PC-3 (cell line): ENCODE measurements at regions not wholly inside any gene's neighbourhood (a gene's known extent, or its start where the extent isn't known, plus 50 kb on each side); places are given as distances from the start of the nearest gene placed in this dataset.
A peak's percentile ranks its signal among the peaks of the same experiment; 100 is the strongest.

Experiments
- ATAC-seq: fragments of 200-7000 bp; cut with Tn5 transposase; 2 replicates; pipeline ENCODE4 v1.9.1; 2020; ENCODE audit warnings: mild to moderate bottlenecking, moderate library complexity
- BruUV-seq: library from RNA; stranded (reverse); fragments of 400-500 nt; replicated peaks from 2 replicates; lab custom pipeline; 2021; lab: Mats Ljungman, UMichigan
- CTCF ChIA-PET: fragments of 300-600 bp; sonication (Branson Sonifier 250); formaldehyde crosslinking; loops from one replicate; lab custom pipeline; 2022; ENCODE audit warnings: antibody characterized with exemption; lab: Charles Lee
- POLR2A ChIA-PET: fragments of 300-600 bp; sonication (Branson Sonifier 250); formaldehyde crosslinking; loops from one replicate; lab custom pipeline; 2022; ENCODE audit warnings: antibody characterized with exemption; ENCODE audit not compliant: unreplicated experiment; lab: Charles Lee
- DNase-seq: peaks from one replicate; pipeline ENCODE4 v3.0.0-alpha.2; 2015
- H2AFZ ChIP-seq: fragments of 300-600 bp; sonication (generic); 2 replicates; pipeline ENCODE4 v1.6.0; 2016; ENCODE audit warnings: antibody characterized with exemption, low read length
- H3F3A ChIP-seq: fragments of 300-600 bp; sonication (generic); one replicate; pipeline ENCODE4 v1.6.0; 2017; ENCODE audit warnings: antibody characterized with exemption, low read length, control low read depth, mild to moderate bottlenecking; ENCODE audit not compliant: unreplicated experiment
- H3K27ac ChIP-seq: fragments of 300-600 bp; sonication (generic); 2 replicates; pipeline ENCODE4 v1.5.1; 2016; ENCODE audit warnings: mild to moderate bottlenecking, low read length
- H3K27me3 ChIP-seq: fragments of 300-600 bp; sonication (generic); 2 replicates; pipeline ENCODE4 v1.6.1; 2016; ENCODE audit warnings: low read length, mixed read lengths
- H3K36me3 ChIP-seq: fragments of 300-600 bp; sonication (generic); 2 replicates; pipeline ENCODE4 v1.6.1; 2016; ENCODE audit warnings: low read depth, mixed run types, low read length, mixed read lengths
- H3K4me1 ChIP-seq: fragments of 300-600 bp; sonication (generic); 2 replicates; pipeline ENCODE4 v1.5.1; 2016; ENCODE audit warnings: low read length; ENCODE audit not compliant: insufficient read depth
- H3K4me2 ChIP-seq: fragments of 300-600 bp; sonication (generic); 2 replicates; pipeline ENCODE4 v1.6.0; 2016; ENCODE audit warnings: low read length
- H3K4me3 ChIP-seq: fragments of 300-600 bp; sonication (generic); 2 replicates; pipeline ENCODE4 v1.5.1; 2016; ENCODE audit warnings: mild to moderate bottlenecking, low read length, mixed read lengths
- H3K79me2 ChIP-seq: fragments of 300-600 bp; sonication (generic); 2 replicates; pipeline ENCODE4 v1.6.1; 2017; ENCODE audit warnings: low read length, mixed read lengths
- H3K9ac ChIP-seq: fragments of 300-600 bp; sonication (generic); 2 replicates; pipeline ENCODE4 v1.6.0; 2016; ENCODE audit warnings: mild to moderate bottlenecking, low read length
- H3K9me2 ChIP-seq: fragments of 300-600 bp; sonication (generic); replicated peaks from 2 replicates; pipeline ENCODE4 v1.6.1; 2016; ENCODE audit warnings: mixed run types, low read length, mixed read lengths
- H3K9me3 ChIP-seq: fragments of 300-600 bp; sonication (generic); 2 replicates; pipeline ENCODE4 v1.6.1; 2016; ENCODE audit warnings: low read length, mixed read lengths
- H4K20me1 ChIP-seq: fragments of 300-600 bp; sonication (generic); 2 replicates; pipeline ENCODE4 v1.6.1; 2016; ENCODE audit warnings: low read length, mixed read lengths
- CTCF ChIP-seq: fragments of 300-600 bp; sonication (generic); conservative IDR thresholded peaks from 2 replicates; pipeline ENCODE4 v1.5.1; 2017; ENCODE audit warnings: antibody characterized with exemption, low read depth, mild to moderate bottlenecking, low read length
- EZH2 ChIP-seq: fragments of 300-600 bp; sonication (generic); IDR thresholded peaks from one replicate; pipeline ENCODE4 v1.6.1; 2017; ENCODE audit warnings: antibody characterized with exemption, mild to moderate bottlenecking, low read length; ENCODE audit not compliant: unreplicated experiment
- EZH2phosphoT487 ChIP-seq: fragments of 300-600 bp; sonication (generic); IDR thresholded peaks from 2 replicates; pipeline ENCODE4 v1.6.1; 2018; ENCODE audit warnings: mild to moderate bottlenecking, antibody characterized with exemption, low read length, borderline replicate concordance
- intact Hi-C: fragments of 100-400 bp; cut with micrococcal nuclease; formaldehyde crosslinking; loops from 2 replicates; pipeline ENCODE4 v1.9.0; 2023

- Histone ChIP-seq H3F3A (no peaks in the 10 kb centered on the region), H2AFZ (peak overlapping the region; percentile 31; the same call in 1 of the 2 replicates), H3K27me3 (0 out of 2 replicates have a peak, but pooled peaks cover 4% of the 10 kb centered on the region), H3K27ac (no peak overlapping the region), H4K20me1 (no peaks in the 10 kb centered on the region), H3K79me2 (no peaks in the 10 kb centered on the region), H3K4me2 (no peak overlapping the region), H3K36me3 (no peaks in the 10 kb centered on the region), H3K4me1 (no peaks in the 10 kb centered on the region), H3K9me3 (no peaks in the 10 kb centered on the region), H3K4me3 (no peak overlapping the region), H3K9ac (no peak overlapping the region), H3K9me2 (no peaks in the 10 kb centered on the region)
- no TSS peak for BruUV-seq
- TF ChIP-seq EZH2, result no peak
- TF ChIP-seq CTCF, result no peak
- no peak for TF ChIP-seq EZH2phosphoT487
- DNase-seq, result no peak
- CTCF ChIA-PET, result no interaction called here
- POLR2A ChIA-PET, result no interaction called here
- intact Hi-C loops, result no loop called here
- no peak for ATAC-seq
These were observed 148.4 kb upstream of the FAM20A start for GRCh38 chr17:68749349-68750207.

DNA sequence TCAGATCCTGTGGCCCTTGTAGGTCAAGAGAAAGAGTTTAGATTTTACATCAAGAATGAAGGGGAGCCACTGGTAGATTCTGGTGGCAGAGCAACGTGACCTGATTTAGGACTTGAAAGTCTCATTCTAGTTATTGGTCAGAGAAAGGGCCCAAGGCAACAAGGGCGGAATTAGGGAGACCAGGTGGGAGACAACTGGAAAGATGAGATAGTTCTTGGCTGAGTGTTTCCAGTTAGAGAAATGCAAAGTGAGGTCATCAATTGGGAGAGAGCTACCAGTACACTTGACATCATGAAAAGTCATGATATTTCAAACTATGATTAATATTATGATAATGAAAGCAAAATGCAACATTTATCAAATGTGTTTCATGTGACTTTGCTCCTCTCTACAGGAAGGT, 147.2 kb upstream of the FAM20A start:
- CTCF ChIA-PET, result no interaction called here
- no peak for TF ChIP-seq EZH2
- no peak for TF ChIP-seq CTCF
- no peak for TF ChIP-seq EZH2phosphoT487
- BruUV-seq, result no TSS peak
- DNase-seq, result no peak
- no peaks in the 10 kb centered on the region for H3F3A ChIP-seq
- intact Hi-C loops, result no loop called here
- ATAC-seq, result no peak
- no peak overlapping the region for H3K4me2 ChIP-seq
- no peak overlapping the region for H2AFZ ChIP-seq
- no peak overlapping the region for H3K4me3 ChIP-seq
- no peaks in the 10 kb centered on the region for H3K36me3 ChIP-seq
- POLR2A ChIA-PET, result no interaction called here
- no peaks in the 10 kb centered on the region for H3K79me2 ChIP-seq
- no peak overlapping the region for H3K9ac ChIP-seq
- no peaks in the 10 kb centered on the region for H3K4me1 ChIP-seq
- H3K27ac ChIP-seq, result no peak overlapping the region
- H3K9me2 ChIP-seq, result no peaks in the 10 kb centered on the region
- H4K20me1 ChIP-seq, result no peaks in the 10 kb centered on the region
- no peaks in the 10 kb centered on the region for H3K9me3 ChIP-seq
- 0 out of 2 replicates have a peak, but pooled peaks cover 4% of the 10 kb centered on the region for H3K27me3 ChIP-seq
